MCF 10A (cell line): ENCODE measurements at regions not wholly inside any gene's neighbourhood (a gene's known extent, or its start where the extent isn't known, plus 50 kb on each side); places are given as distances from the start of the nearest gene placed in this dataset.

Source experiments
- BruUV-seq: library from RNA; stranded (reverse); fragments of 400-500 nt; replicated peaks from 2 replicates; lab custom pipeline; 2021; lab: Mats Ljungman, UMichigan
- CTCF ChIA-PET: fragments of 300-600 bp; sonication (Branson Sonifier 250); formaldehyde crosslinking; extraction: SDS; loops from one replicate; lab custom pipeline; 2021; ENCODE audit warnings: antibody characterized with exemption, inconsistent platforms; lab: Yijun Ruan, JAX
- POLR2A ChIA-PET: fragments of 300-600, 350-650 bp; sonication (Branson Sonifier 250); formaldehyde crosslinking; extraction: SDS; loops from one replicate; lab custom pipeline; 2020; ENCODE audit warnings: antibody characterized with exemption, inconsistent platforms; lab: Yijun Ruan, JAX
- DNase-seq: peaks from one replicate; pipeline ENCODE4 v3.0.0-alpha.2; 2018; ENCODE audit not compliant: unreplicated experiment
- H3K27ac Mint-ChIP-seq: one replicate; pipeline ENCODE4 v1.8.0; 2022; ENCODE audit warnings: mild to moderate bottlenecking, low read depth, mixed read lengths; ENCODE audit not compliant: unreplicated experiment
- H3K27me3 Mint-ChIP-seq: one replicate; pipeline ENCODE4 v1.8.0; 2022; ENCODE audit warnings: mixed read lengths; ENCODE audit not compliant: insufficient read depth, unreplicated experiment
- H3K36me3 Mint-ChIP-seq: one replicate; pipeline ENCODE4 v1.8.0; 2022; ENCODE audit warnings: mild to moderate bottlenecking, moderate library complexity, mixed read lengths; ENCODE audit not compliant: insufficient read depth, unreplicated experiment
- H3K4me1 Mint-ChIP-seq: one replicate; pipeline ENCODE4 v1.8.0; 2022; ENCODE audit warnings: mixed read lengths; ENCODE audit not compliant: insufficient read depth, unreplicated experiment
- H3K4me3 Mint-ChIP-seq: one replicate; pipeline ENCODE4 v1.8.0; 2022; ENCODE audit warnings: mild to moderate bottlenecking, moderate library complexity, mixed read lengths; ENCODE audit not compliant: unreplicated experiment
- H3K9me3 Mint-ChIP-seq: one replicate; pipeline ENCODE4 v1.8.0; 2022; ENCODE audit warnings: mixed read lengths; ENCODE audit not compliant: unreplicated experiment
- CTCF ChIP-seq: fragments of 200-600 bp; IDR thresholded peaks from one replicate; pipeline ENCODE4 v1.8.0; 2022; ENCODE audit warnings: antibody characterized with exemption, mild to moderate bottlenecking; ENCODE audit not compliant: unreplicated experiment
- intact Hi-C: fragments of 100-400 bp; cut with micrococcal nuclease; formaldehyde crosslinking; loops from 2 replicates; pipeline ENCODE4 v1.14.1; 2022

GRCh38 chr2:106703161-106703560, 182.8 kb downstream of the ST6GAL2 start:
- no TSS peak for BruUV-seq
- no peak for DNase-seq
- H3K4me3 Mint-ChIP-seq, result no peak overlapping the region
- no peaks in the 10 kb centered on the region for H3K27me3 Mint-ChIP-seq
- no peak for TF ChIP-seq CTCF
- H3K36me3 Mint-ChIP-seq, result no peaks in the 10 kb centered on the region
- ChIA-PET CTCF (no interaction called here), POLR2A (no interaction called here)
- H3K27ac Mint-ChIP-seq, result no peak overlapping the region
- H3K4me1 Mint-ChIP-seq, result peaks cover 6% of the 10 kb centered on the region
- H3K9me3 Mint-ChIP-seq, result no peaks in the 10 kb centered on the region
- intact Hi-C loops, result no loop called here

- POLR2A ChIA-PET, result no interaction called here
- DNase-seq, result no peak
- no peak overlapping the region for H3K27ac Mint-ChIP-seq
- TF ChIP-seq CTCF, result no peak
- BruUV-seq, result no TSS peak
- no peak overlapping the region for H3K4me3 Mint-ChIP-seq
- H3K9me3 Mint-ChIP-seq, result no peaks in the 10 kb centered on the region
- CTCF ChIA-PET, result no interaction called here
- no peaks in the 10 kb centered on the region for H3K36me3 Mint-ChIP-seq
- peaks cover 11% of the 10 kb centered on the region for H3K4me1 Mint-ChIP-seq
- intact Hi-C loops, result no loop called here
- no peaks in the 10 kb centered on the region for H3K27me3 Mint-ChIP-seq
These were observed 181.2 kb downstream of the ST6GAL2 start for GRCh38 chr2:106704798-106705197.

GRCh38 chr2:106705877-106706276, 180.1 kb downstream of the ST6GAL2 start:
- no peaks in the 10 kb centered on the region for H3K9me3 Mint-ChIP-seq
- ChIA-PET CTCF (interaction anchor here (1.0 kb wide), 1 partner anchor 122 kb away, joined by 3 read pairs; no protein-coding TSS in a partner anchor), POLR2A (no interaction called here)
- no peaks in the 10 kb centered on the region for H3K27me3 Mint-ChIP-seq
- DNase-seq, result no peak
- H3K4me1 Mint-ChIP-seq, result peaks cover 11% of the 10 kb centered on the region
- H3K4me3 Mint-ChIP-seq, result no peak overlapping the region
- H3K27ac Mint-ChIP-seq, result no peak overlapping the region
- TF ChIP-seq CTCF, result no peak
- intact Hi-C loops, result no loop called here
- no peaks in the 10 kb centered on the region for H3K36me3 Mint-ChIP-seq
- BruUV-seq, result no TSS peak

- Mint-ChIP-seq H3K27me3 (no peaks in the 10 kb centered on the region), H3K4me3 (no peak overlapping the region), H3K27ac (no peak overlapping the region), H3K4me1 (peaks cover 11% of the 10 kb centered on the region), H3K9me3 (no peaks in the 10 kb centered on the region), H3K36me3 (no peaks in the 10 kb centered on the region)
- no peak for TF ChIP-seq CTCF
- BruUV-seq, result no TSS peak
- intact Hi-C loops, result no loop called here
- DNase-seq, result no peak
- ChIA-PET CTCF (interaction anchor here (1.0 kb wide), 1 partner anchor 123 kb away, joined by 3 read pairs; no protein-coding TSS in a partner anchor), POLR2A (interaction anchor here (0.6 kb wide), 1 partner anchor 653 kb away, joined by 3 read pairs; no protein-coding TSS in a partner anchor)
These were observed 179.7 kb downstream of the ST6GAL2 start for GRCh38 chr2:106706283-106706682.
